TTC549 (cell line): ENCODE measurements at regions not wholly inside any gene's neighbourhood (a gene's known extent, or its start where the extent isn't known, plus 50 kb on each side); places are given as distances from the start of the nearest gene placed in this dataset.

ENCODE experiments used
- FAIRE-seq: peaks from 2 replicates; lab custom pipeline; 2012; peaks lifted over from hg19 to GRCh38; lab: Jason Lieb, UNC

- FAIRE-seq = no peak
Measured at GRCh38 chr10:2980791-2981360, 86.5 kb upstream of the PFKP start.

GRCh38 chr10:2980116-2980515, 87.2 kb upstream of the PFKP start:
- no peak for FAIRE-seq

- no peak for FAIRE-seq
Measured at GRCh38 chr10:2979306-2979705, 88.0 kb upstream of the PFKP start.

GRCh38 chr10:2978574-2979273, 88.6 kb upstream of the PFKP start:
- no peak for FAIRE-seq

GRCh38 chr10:2978111-2978510, 89.2 kb upstream of the PFKP start:
- FAIRE-seq = peak; percentile 92

- FAIRE-seq = no peak
Measured at GRCh38 chr10:2974503-2975207, 92.7 kb upstream of the PFKP start.

- FAIRE-seq = no peak
Measured at GRCh38 chr10:2974083-2974482, 93.3 kb upstream of the PFKP start.

GRCh38 chr10:2972810-2973209, 94.5 kb upstream of the PFKP start:
- no peak for FAIRE-seq

- no peak for FAIRE-seq
Measured at GRCh38 chr10:2972216-2972615, 95.1 kb upstream of the PFKP start.

- FAIRE-seq = peak; percentile 90
Measured at GRCh38 chr10:2970190-2970823, 97.0 kb upstream of the PFKP start.

GRCh38 chr10:2968401-2969058, 98.8 kb upstream of the PFKP start:
- no peak for FAIRE-seq

GRCh38 chr10:2966134-2966533, 101.2 kb upstream of the PFKP start:
- no peak for FAIRE-seq

- FAIRE-seq = no peak
Measured at GRCh38 chr10:2964632-2965296, 102.6 kb upstream of the PFKP start.

GRCh38 chr10:2963889-2964631, 103.3 kb upstream of the PFKP start:
- no peak for FAIRE-seq

GRCh38 chr10:2962194-2962593, 105.2 kb upstream of the PFKP start:
- no peak for FAIRE-seq

GRCh38 chr10:2958659-2959058, 108.7 kb upstream of the PFKP start:
- no peak for FAIRE-seq

GRCh38 chr10:2957785-2958184, 109.6 kb upstream of the PFKP start:
- FAIRE-seq = no peak

GRCh38 chr10:2955064-2955463, 112.3 kb upstream of the PFKP start:
- FAIRE-seq = no peak

GRCh38 chr10:2953495-2953894, 113.9 kb upstream of the PFKP start:
- FAIRE-seq = no peak

- no peak for FAIRE-seq
Measured at GRCh38 chr10:2951235-2951835, 116.0 kb upstream of the PFKP start.

GRCh38 chr10:2950546-2950945, 116.8 kb upstream of the PFKP start:
- no peak for FAIRE-seq
